ENCODE measurements at regions not wholly inside any gene's neighbourhood (a gene's known extent, or its start where the extent isn't known, plus 50 kb on each side); places are given as distances from the start of the nearest gene placed in this dataset.

- Mint-ChIP-seq H3K36me3 (ENCODE audit: insufficient read depth in 1 of 3, low read depth in 3 of 3) (no peaks in the 10 kb centered on the region), H3K27ac (no peak overlapping the region), H3K27me3 (ENCODE audit: low read depth) (no peaks in the 10 kb centered on the region), H3K9me3 (no peaks in the 10 kb centered on the region), H3K4me1 (peaks cover 2% of the 10 kb centered on the region in 2 experiments), H3K4me3 (no peak overlapping the region)
- 100% methylated on average over 2 of the region's 4 CpGs for WGBS (ENCODE audit: extremely low coverage, insufficient read length, low lambda C conversion rate)
- H3K56ac ChIP-seq (ENCODE audit: insufficient read length, low read depth, low read length), result no peak overlapping the region
- H4K20me1 ChIP-seq (ENCODE audit: control insufficient read depth, insufficient read depth, insufficient read length), result no peaks in the 10 kb centered on the region
- H3T11ph ChIP-seq (ENCODE audit: low read length), result no peak overlapping the region
- H2AK5ac ChIP-seq (ENCODE audit: insufficient read length, low read length), result no peak overlapping the region
- no peak for DNase-seq
- no peaks in the 10 kb centered on the region for H3K23me2 ChIP-seq (ENCODE audit: insufficient read length, low read depth, low read length, poor library complexity, severe bottlenecking)
- H2BK15ac ChIP-seq (ENCODE audit: low read depth, low read length), result no peak overlapping the region
- no peak overlapping the region for H2BK5ac ChIP-seq (ENCODE audit: insufficient read length, low read length)
- no peak overlapping the region for H4K8ac ChIP-seq (replicated peaks; ENCODE audit: insufficient read length, low read depth, low read length)
- TF ChIP-seq CTCF (conservative IDR thresholded peaks at IDR 0.05), result no peak
- no peak overlapping the region for H4K91ac ChIP-seq (ENCODE audit: insufficient read length, low read depth, low read length)
- H3K79me2 ChIP-seq (ENCODE audit: insufficient read depth, low read length), result no peaks in the 10 kb centered on the region
- H2BK20ac ChIP-seq (ENCODE audit: low read depth, low read length, poor library complexity, severe bottlenecking), result no peak overlapping the region
- no peak overlapping the region for H3K27ac ChIP-seq (ENCODE audit: insufficient read length, low read depth, low read length)
- H3K4ac ChIP-seq (ENCODE audit: low read depth, low read length), result no peak overlapping the region
- no peak overlapping the region for H2AFZ ChIP-seq (ENCODE audit: low read length)
- no peak overlapping the region for H2BK12ac ChIP-seq (ENCODE audit: insufficient read length, low read depth, low read length)
- H3K4me1 ChIP-seq (ENCODE audit: insufficient read depth, low read length), result no peaks in the 10 kb centered on the region
- no peak overlapping the region for H2BK120ac ChIP-seq (ENCODE audit: low read depth, low read length, poor library complexity, severe bottlenecking)
- no peaks in the 10 kb centered on the region for H3K27me3 ChIP-seq (ENCODE audit: insufficient read depth, low read length)
- no peak overlapping the region for H3K18ac ChIP-seq (ENCODE audit: insufficient read length, low read depth, low read length)
- no peaks in the 10 kb centered on the region for H3K9me3 ChIP-seq (ENCODE audit: control insufficient read depth, low read depth, low read length)
- H4K5ac ChIP-seq (ENCODE audit: insufficient read length, low read depth, low read length), result no peak overlapping the region
- H3K23ac ChIP-seq (ENCODE audit: insufficient read length, low read depth, low read length), result no peak overlapping the region
- H3K79me1 ChIP-seq (ENCODE audit: insufficient read depth, low read depth, low read length, poor library complexity, severe bottlenecking), result no peaks in the 10 kb centered on the region
- no peak overlapping the region for H3K4me2 ChIP-seq (ENCODE audit: insufficient read depth, insufficient read length, low read length)
- no peak overlapping the region for H3K14ac ChIP-seq (ENCODE audit: insufficient read depth, low read length)
- no peak overlapping the region for H3K9ac ChIP-seq (ENCODE audit: extremely low read depth, insufficient read length, low read length)
Measured at GRCh38 chr13:62502588-62502987, 1086.9 kb upstream of the PCDH20 start.
